Esophagus squamous epithelium (tissue), 4 donors: ENCODE measurements at regions not wholly inside any gene's neighbourhood (a gene's known extent, or its start where the extent isn't known, plus 50 kb on each side); places are given as distances from the start of the nearest gene placed in this dataset.

ENCODE experiments used
- CTCF ChIP-seq, 6 experiments: fragments of 450-650 bp in 4 of 6; fragments of 200-600 bp in 2 of 6; sonication (generic) in 2 of 6; IDR thresholded peaks; one replicate each; pipeline ENCODE4 v1.5.1; 2016 to 2019; ENCODE audit warnings: antibody characterized with exemption in 6 of 6, mild to moderate bottlenecking in 4 of 6, moderate library complexity in 4 of 6
- POLR2A ChIP-seq, 4 donors: fragments of 450-650 bp; IDR thresholded peaks; one replicate each; pipeline ENCODE4 v1.6.1; 2017; ENCODE audit warnings: antibody characterized with exemption in 4 of 4, mild to moderate bottlenecking in 4 of 4, moderate library complexity in 3 of 4

DNA sequence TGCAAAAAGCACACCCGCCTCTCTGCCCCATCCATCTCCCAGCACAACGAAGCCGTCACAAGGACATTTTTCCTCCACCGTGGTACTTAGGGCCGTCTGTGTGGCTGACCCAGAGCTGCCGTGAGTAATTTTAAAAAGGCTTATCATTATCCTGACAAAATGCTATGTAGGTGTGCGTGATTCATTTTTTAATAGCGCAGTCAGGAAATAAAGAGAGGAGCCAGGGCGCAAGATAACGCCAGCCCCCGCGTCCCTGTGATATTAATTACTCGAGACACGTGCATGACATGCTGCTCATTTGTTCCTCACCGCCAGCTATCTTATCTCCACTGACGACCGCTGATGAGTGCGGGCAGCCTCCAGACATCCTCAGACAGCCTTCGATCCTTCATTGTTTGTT is 332.7 kb upstream of the PFKP start:
- no peak for TF ChIP-seq CTCF (IDR thresholded peaks at IDR 0.05)
- TF ChIP-seq POLR2A (IDR thresholded peaks at IDR 0.05), result no peak
